Endodermal cell (in vitro differentiated cells): ENCODE measurements at regions not wholly inside any gene's neighbourhood (a gene's known extent, or its start where the extent isn't known, plus 50 kb on each side); places are given as distances from the start of the nearest gene placed in this dataset.

Experiments
- DNase-seq: peaks from one replicate; pipeline ENCODE4 v3.0.0-alpha.2; 2017
- H3K27ac ChIP-seq: 2 replicates; pipeline ENCODE4 v1.5.1; 2013; ENCODE audit warnings: mild to moderate bottlenecking, low read depth, low read length, moderate library complexity
- H3K27me3 ChIP-seq: 2 replicates; pipeline ENCODE4 v1.6.1; 2013; ENCODE audit warnings: mild to moderate bottlenecking, low read length, moderate library complexity; ENCODE audit not compliant: insufficient read depth, control insufficient read depth, poor library complexity, severe bottlenecking
- H3K36me3 ChIP-seq: 2 replicates; pipeline ENCODE4 v1.7.0; 2013; ENCODE audit warnings: mild to moderate bottlenecking, low read length, moderate library complexity; ENCODE audit not compliant: control insufficient read depth, insufficient read depth
- H3K4me1 ChIP-seq: one replicate; pipeline ENCODE4 v1.7.0; 2013; ENCODE audit warnings: low read length; ENCODE audit not compliant: control insufficient read depth, insufficient read depth
- H3K4me3 ChIP-seq: 2 replicates; pipeline ENCODE4 v1.5.1; 2013; ENCODE audit warnings: mild to moderate bottlenecking, low read length, moderate library complexity
- H3K9ac ChIP-seq: 2 replicates; pipeline ENCODE4 v1.6.1; 2013; ENCODE audit warnings: mild to moderate bottlenecking, low read length, moderate library complexity; ENCODE audit not compliant: poor library complexity, severe bottlenecking; ENCODE audit errors: extremely low read depth
- H3K9me3 ChIP-seq: 2 replicates; pipeline ENCODE4 v1.6.1; 2013; ENCODE audit warnings: mild to moderate bottlenecking, low read length, moderate library complexity; ENCODE audit not compliant: control insufficient read depth
- H3K27ac Mint-ChIP-seq: 2 replicates; pipeline ENCODE4 v1.8.0; 2020; ENCODE audit warnings: mixed read lengths
- H3K27me3 Mint-ChIP-seq: 2 replicates; pipeline ENCODE4 v1.8.0; 2021; ENCODE audit warnings: mild to moderate bottlenecking, mixed read lengths; ENCODE audit not compliant: insufficient read depth
- H3K36me3 Mint-ChIP-seq: 2 replicates; pipeline ENCODE4 v1.8.0; 2020; ENCODE audit warnings: low read depth, mixed read lengths
- H3K4me1 Mint-ChIP-seq: 2 replicates; pipeline ENCODE4 v1.8.0; 2020; ENCODE audit warnings: mixed read lengths
- H3K4me3 Mint-ChIP-seq: 2 replicates; pipeline ENCODE4 v1.8.0; 2020; ENCODE audit warnings: mild to moderate bottlenecking, moderate library complexity, mixed read lengths
- H3K9me3 Mint-ChIP-seq: 2 replicates; pipeline ENCODE4 v1.8.0; 2020; ENCODE audit warnings: mild to moderate bottlenecking, mixed read lengths
- WGBS, 2 experiments: methylation state at CpG; one replicate each; pipeline versions ENCODE4 v1.1.5 to v1.1.7; 2013; ENCODE audit warnings: missing lambda C conversion rate in 2 of 2, mixed read lengths in 1 of 2; ENCODE audit not compliant: insufficient coverage in 1 of 2, insufficient read length in 1 of 2; 5-methylcytosine and 5-hydroxymethylcytosine counted together
- TF ChIP-seq, protein P1 (sequence below): fragments of 200-600 bp; sonication (generic); conservative IDR thresholded peaks from 2 replicates; pipeline ENCODE4 v1.5.0; 2021; ENCODE audit warnings: antibody characterized with exemption, mild to moderate bottlenecking

DNA sequence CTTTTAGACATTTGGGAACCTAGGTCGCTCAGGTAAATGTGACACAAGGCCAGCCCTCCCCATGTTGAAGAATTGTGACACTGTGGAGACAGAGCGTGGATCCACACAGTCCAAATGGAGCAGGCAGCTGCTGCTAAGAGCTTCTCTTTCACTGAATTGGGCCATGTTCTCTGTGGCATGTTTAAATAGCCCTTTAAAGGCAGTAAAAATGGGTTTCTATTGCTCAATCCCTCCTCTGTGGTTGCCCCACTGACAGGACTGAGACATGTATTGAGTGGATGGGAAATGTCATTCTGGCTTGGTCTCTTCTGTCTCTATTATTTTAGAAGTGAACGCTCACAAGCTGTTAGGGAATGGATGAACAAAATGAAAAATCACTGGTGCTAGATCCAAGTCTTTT lies 84.0 kb upstream of the PRICKLE1 start:
- no peak overlapping the region for H3K9ac ChIP-seq
- Mint-ChIP-seq H3K27me3 (peaks cover 6% of the 10 kb centered on the region), H3K27ac (no peak overlapping the region), H3K9me3 (peaks cover 9% of the 10 kb centered on the region), H3K4me1 (peaks cover 12% of the 10 kb centered on the region), H3K4me3 (no peak overlapping the region), H3K36me3 (no peaks in the 10 kb centered on the region)
- no peaks in the 10 kb centered on the region for H3K36me3 ChIP-seq
- TF ChIP-seq, protein P1, sequence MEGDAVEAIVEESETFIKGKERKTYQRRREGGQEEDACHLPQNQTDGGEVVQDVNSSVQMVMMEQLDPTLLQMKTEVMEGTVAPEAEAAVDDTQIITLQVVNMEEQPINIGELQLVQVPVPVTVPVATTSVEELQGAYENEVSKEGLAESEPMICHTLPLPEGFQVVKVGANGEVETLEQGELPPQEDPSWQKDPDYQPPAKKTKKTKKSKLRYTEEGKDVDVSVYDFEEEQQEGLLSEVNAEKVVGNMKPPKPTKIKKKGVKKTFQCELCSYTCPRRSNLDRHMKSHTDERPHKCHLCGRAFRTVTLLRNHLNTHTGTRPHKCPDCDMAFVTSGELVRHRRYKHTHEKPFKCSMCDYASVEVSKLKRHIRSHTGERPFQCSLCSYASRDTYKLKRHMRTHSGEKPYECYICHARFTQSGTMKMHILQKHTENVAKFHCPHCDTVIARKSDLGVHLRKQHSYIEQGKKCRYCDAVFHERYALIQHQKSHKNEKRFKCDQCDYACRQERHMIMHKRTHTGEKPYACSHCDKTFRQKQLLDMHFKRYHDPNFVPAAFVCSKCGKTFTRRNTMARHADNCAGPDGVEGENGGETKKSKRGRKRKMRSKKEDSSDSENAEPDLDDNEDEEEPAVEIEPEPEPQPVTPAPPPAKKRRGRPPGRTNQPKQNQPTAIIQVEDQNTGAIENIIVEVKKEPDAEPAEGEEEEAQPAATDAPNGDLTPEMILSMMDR: no peak
- no peaks in the 10 kb centered on the region for H3K9me3 ChIP-seq
- H3K4me3 ChIP-seq: no peak overlapping the region
- 92 to 97% methylated on average over 3 of the region's 3 CpGs for WGBS, 2 experiments
- no peaks in the 10 kb centered on the region for H3K4me1 ChIP-seq
- no peak for DNase-seq
- H3K27me3 ChIP-seq: no peaks in the 10 kb centered on the region
- H3K27ac ChIP-seq: no peak overlapping the region

DNA sequence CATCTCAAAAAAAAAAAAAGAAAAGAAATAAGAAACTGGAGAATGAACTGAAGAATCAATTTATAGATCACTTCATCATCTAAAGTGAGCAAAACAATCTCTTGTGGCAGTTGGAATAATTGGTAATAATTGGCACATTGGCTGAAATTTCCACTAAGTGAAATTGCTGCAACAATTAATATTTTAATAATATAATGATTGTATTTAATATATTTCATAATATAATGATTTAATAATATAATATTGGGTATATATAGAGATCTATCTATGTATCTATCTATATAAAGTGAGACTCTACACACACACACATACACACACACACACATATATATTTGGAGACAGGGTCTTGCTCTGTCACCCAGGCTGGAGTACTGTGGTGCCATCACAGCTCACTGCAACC lies 81.2 kb upstream of the PRICKLE1 start:
- Histone ChIP-seq H3K9me3 (no peaks in the 10 kb centered on the region), H3K27ac (no peak overlapping the region), H3K27me3 (no peaks in the 10 kb centered on the region), H3K4me1 (peaks cover 4% of the 10 kb centered on the region), H3K9ac (no peak overlapping the region), H3K36me3 (no peaks in the 10 kb centered on the region), H3K4me3 (no peak overlapping the region)
- no peaks in the 10 kb centered on the region for H3K27me3 Mint-ChIP-seq
- no peak for DNase-seq
- no peaks in the 10 kb centered on the region for H3K36me3 Mint-ChIP-seq
- H3K9me3 Mint-ChIP-seq: peaks cover 2% of the 10 kb centered on the region
- no peak overlapping the region for H3K4me3 Mint-ChIP-seq
- H3K27ac Mint-ChIP-seq: no peak overlapping the region
- peaks cover 24% of the 10 kb centered on the region for H3K4me1 Mint-ChIP-seq
- TF ChIP-seq, protein P1: no peak

DNA sequence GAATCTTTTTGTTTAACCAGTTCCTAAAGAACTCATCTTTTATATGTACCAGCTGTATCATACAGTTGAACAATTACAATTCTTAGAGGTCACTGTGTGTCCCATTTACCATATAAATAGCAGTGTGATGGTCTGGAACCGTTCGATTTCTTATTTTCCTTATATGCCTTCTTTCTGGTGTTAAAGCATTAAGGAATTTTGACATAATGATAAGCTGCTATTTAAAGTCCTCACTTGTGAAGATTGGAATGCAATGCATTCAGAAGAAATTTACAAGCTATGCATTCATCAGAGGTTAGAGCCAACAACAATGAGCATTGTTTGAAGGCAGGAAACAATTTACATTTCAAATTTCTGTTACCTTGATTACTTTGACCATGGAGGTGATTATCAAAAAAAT lies 80.0 kb upstream of the PRICKLE1 start:
- Histone ChIP-seq H3K4me1 (peaks cover 4% of the 10 kb centered on the region), H3K27ac (no peak overlapping the region), H3K9ac (no peak overlapping the region), H3K27me3 (no peaks in the 10 kb centered on the region), H3K36me3 (no peaks in the 10 kb centered on the region), H3K4me3 (no peak overlapping the region), H3K9me3 (no peaks in the 10 kb centered on the region)
- 35% methylated on average over 2 of the region's 2 CpGs; no CpG with 5 or more reads in 1 of the 2 experiments for WGBS, 2 experiments
- H3K27me3 Mint-ChIP-seq: no peaks in the 10 kb centered on the region
- TF ChIP-seq, protein P1: no peak
- peaks cover 24% of the 10 kb centered on the region for H3K4me1 Mint-ChIP-seq
- no peak overlapping the region for H3K4me3 Mint-ChIP-seq
- no peaks in the 10 kb centered on the region for H3K36me3 Mint-ChIP-seq
- no peak overlapping the region for H3K27ac Mint-ChIP-seq
- H3K9me3 Mint-ChIP-seq: no peaks in the 10 kb centered on the region
- DNase-seq: no peak
